DMS153 treated with DMSO at 0.1 percent for 48 hours (cell line): ENCODE measurements at regions not wholly inside any gene's neighbourhood (a gene's known extent, or its start where the extent isn't known, plus 50 kb on each side); places are given as distances from the start of the nearest gene placed in this dataset.

Experiments used
- DNase-seq: peaks from one replicate; lab custom pipeline; 2025; ENCODE audit not compliant: unreplicated experiment; lab: John Stamatoyannopoulos, UW

DNA sequence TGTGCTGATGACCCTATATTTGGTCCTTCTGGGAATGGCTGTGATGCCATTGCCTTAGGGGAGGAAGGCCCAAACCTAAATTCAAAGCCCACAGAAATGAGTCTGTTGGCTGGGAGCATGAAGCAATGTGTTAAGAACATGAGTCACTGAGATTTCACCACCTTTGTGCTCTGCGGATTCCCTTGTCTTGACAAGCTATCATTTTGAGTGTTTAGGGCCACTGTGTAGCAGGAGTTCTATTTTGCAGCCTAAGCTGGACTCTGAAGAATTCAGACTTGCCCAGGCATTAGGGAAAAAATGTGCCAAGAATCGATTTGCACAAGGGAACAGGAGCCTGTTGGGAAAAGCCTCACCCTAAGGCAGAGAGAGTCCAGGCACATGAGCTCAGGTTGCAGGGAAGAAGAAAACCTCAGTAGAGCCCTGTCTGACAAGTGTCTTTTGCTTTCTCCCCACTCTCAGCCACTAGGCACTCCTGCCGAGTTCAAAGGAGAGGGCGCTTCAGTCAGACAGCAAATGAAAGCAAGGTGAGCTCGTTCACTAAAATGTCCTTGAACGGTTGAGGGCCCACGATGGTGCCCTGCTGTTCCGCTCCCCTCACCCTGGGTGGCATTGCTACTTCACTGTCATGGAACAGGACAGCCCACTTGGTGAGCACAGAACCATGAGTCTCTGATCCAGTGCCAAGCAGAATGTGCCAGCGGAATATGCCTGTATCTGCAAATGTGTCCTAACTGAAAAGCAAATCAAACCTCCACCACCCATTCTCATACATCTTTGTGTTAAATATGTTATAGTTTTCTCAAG is 93.6 kb downstream of the PRLHR start:
- DNase-seq = no peak

DNA sequence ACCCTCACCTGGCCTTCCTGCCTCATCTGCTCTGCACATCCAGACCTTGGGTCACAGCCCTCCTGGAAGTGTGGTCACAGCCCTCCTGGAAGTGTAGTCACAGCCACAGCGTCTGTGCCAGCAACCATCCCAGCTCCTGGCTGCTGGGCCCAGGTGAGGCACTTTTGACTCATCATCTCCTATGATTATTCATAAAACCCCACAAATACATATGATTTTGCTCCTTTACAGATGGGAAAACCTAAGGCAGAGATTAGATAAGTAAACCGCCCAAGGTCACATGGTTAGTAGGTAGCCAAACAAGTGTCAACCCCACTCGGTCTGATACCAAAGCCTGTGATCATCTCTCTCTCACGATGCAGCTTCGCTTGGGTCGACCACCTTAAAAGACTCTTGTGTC is 94.3 kb downstream of the PRLHR start:
- DNase-seq = no peak

DNA sequence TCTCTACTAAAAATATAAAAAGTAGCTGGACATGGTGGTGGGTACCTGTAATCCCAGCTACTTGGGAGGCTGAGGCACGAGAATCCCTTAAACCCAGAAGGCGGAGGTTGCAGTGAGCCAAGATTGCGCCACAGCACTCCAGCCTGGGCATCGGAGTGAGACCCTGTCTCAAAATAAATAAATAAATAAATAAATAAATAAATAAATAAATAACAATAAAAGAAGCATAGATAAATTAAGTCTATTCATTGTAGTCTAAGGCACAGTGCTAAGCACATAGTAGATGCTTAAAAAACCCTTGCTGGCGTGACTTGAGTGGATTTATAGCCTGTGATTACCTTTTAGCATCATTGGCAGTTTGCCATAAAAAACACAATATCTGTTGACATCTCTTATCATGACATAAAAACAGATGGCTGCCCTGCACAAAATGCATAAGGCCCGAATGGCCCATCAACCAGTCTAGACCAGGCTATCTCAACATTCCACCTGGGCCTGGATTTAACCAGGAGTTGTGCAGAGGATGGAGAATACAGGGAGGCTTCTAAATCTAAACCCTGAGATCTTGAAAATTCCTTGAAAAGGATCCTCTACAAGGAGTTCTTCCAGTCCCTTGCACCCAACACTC is 94.9 kb downstream of the PRLHR start:
- DNase-seq = no peak

DNA sequence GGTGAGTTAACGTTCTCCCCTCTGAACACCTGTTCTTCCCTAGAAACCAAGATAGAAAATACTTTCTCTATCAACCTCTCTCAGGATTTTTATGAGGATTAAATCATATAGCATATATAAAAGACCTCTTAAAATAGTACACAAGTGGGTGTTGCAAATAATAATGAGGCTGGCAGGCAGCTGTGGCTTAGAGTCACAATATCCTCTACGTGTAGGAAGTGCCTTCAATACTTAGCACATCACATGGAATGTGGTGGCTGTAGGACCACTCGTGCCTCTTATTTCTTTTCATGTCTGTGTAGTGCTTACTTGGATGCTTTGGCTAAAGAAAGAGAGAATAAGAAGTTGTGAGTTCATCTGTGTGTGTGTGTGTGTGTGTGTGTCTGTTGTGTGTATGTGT is 96.3 kb downstream of the PRLHR start:
- DNase-seq = no peak

DNA sequence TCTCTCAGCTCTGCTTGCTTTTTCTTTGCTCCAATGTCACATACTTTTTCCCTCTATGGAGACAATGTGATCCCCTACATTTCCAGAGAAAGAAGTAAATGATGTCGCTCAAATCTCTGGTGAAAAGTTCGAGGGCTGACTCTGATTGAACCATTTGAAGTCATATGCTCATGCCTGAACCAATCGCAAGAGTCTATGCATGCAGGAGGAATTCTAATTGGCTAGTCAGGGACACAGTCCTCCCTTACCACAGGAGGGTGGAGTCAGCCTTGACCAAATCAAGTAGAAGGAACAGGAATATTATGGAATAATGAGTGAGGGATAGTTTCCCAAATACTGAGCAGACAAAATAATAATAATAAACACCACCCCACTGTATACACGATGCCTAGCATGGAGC is 96.8 kb downstream of the PRLHR start:
- no peak for DNase-seq

DNA sequence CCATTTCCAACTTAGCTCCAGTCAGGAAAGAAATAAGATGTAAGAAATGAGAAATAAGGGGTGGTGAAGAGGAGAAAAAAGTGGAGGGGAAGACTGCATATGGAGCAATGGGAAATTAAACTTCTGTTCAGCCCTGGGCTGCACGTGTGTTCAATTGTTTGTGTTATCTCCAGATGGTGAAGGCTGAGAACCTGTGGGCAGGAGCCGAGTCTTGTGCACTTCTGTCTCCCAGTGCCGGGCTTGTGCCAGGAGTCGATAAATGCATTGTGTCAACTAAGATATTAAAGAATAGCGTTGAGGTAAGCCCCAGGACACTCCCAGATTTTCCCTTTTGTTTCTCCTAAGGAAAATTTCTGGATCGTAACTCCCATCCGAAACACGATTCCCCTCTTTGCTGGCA is 98.2 kb downstream of the PRLHR start:
- no peak for DNase-seq

DNA sequence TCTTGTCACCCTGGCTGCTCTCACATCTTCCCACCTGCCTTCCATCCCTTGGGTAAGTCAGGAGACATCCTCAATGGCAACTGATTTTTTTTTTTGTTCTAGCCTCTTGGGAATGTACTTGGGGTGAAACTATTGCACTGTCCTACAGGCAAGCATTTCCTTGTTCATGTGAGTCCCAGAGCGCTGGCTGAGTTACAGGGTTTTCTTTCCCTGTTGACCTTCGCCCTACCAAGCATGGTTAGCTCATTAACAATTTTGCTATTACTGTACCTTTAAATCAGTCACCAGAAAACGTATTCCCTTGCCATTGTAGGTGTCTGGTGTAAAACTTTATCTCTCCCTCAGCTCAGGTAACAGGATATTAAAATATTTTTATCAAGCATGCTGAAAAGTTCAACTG is 98.9 kb downstream of the PRLHR start:
- no peak for DNase-seq

DNA sequence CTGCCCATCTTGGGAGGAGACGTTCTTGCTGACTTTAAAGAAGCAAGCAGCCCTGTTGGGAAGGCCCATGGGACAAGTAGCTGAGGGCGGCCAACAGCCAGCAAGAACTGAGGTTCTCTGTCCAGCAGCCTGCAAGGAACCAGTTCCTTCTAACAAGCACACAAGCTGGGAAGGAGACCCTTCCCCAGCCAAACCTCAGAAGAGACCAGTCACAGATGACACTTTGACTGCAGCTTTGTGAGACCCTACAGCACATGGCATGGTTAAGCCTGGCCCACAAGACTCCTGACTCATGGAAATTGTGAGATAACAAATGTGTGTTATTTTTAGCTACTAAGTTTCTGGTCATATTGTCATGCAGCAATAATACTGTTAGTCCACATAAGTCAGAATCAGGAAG is 99.9 kb downstream of the PRLHR start:
- no peak for DNase-seq

DNA sequence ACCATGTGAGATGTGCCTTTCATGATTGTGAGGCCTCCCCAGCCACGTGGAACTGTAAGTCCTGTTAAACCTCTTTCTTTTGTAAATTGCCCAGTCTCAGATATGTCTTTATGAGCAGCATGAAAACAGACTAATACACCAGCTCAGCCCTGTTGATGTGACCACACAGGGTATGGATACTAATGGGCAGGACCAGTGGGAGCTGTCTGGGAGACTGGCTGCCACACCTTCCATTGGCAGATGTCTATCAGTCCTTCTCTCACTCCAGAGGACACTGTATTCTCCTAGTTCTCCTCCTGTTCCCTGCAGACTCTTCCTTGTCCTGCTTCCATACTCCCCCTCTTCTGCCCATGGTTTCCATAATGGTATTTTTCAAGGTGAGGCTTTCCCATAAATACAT is 104.4 kb downstream of the PRLHR start:
- DNase-seq = no peak

DNA sequence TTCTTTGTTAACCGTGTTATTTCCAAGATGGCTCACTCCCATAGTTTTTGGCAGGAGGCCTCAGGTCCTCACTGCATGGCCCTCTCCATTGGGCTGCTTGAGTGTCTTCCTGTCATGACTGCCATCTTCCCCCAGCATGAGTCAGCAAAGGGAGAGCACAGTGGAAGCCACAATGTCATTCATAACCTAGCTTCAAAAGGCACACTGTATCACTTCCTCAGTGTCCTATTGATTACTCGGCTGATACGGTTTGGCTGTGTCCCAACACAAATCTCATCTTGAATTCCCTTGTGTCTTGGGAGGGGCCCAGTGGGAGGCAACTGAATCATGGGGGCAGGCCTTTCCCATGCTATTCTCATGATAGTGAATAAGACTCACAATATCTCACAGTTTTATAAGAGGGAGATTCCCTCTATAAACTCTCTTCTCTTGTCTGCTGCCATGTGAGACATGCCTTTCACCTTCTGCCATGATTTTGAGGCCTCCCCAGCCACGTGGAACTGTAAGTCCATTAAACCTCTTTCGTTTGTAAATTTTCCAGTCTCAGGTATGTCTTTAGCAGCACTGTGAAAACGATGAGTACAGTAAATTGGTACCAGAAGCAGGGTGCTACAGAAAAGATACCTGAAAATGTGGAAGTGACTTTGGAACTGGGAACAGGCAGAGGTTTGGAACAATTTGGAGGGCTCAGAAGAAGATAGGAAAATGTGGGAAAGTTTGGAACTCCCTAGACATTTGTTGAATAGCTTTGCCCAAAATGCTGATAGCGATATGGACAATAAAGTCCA is 106.5 kb downstream of the PRLHR start:
- DNase-seq = no peak

DNA sequence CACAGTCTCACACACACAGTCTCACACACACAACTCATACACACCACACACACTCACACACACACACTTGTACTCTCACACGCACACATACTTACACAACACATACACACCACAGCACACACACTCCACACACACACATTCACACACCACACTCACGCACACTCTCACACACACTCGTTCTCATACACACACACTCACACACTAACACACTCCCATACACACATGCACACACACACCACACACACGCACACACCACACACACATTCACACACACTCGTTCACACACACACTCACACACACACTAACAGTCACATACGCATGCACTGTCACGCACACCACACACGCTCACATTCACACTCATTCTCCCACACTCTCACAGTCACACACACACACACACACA is 109.8 kb downstream of the PRLHR start:
- DNase-seq = no peak

DNA sequence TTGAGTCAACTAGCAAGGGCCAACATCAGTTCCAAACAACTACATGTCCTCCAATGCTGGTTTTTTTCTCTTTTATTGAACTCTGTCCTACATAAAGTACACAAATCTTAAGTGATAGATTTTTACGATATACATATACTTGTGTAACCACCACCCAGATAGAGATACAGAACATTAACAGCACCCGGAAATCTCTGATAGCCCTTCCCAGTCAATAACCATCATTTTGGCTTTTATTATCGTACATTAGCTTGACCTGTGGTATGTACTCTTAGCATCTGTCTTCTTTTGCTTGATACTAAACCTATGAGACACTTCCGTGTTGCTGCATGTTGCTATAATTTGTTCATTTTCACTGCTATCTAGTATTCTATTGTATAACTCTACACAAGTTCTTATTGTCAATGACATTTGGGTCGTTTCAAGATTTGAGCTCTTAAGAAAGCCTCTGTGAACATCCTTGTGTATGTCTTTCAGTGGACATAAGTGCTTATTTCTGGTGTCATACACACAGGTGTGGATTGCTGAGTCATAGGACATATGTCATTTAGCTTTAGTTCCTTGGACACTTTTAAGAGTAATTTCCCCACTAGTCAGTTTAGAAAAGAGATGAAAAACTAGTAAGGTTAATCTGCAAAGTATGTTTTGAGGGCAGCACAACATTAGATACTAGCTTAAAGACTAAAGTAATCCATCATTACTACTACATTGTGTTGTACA is 111.1 kb downstream of the PRLHR start:
- DNase-seq = no peak

DNA sequence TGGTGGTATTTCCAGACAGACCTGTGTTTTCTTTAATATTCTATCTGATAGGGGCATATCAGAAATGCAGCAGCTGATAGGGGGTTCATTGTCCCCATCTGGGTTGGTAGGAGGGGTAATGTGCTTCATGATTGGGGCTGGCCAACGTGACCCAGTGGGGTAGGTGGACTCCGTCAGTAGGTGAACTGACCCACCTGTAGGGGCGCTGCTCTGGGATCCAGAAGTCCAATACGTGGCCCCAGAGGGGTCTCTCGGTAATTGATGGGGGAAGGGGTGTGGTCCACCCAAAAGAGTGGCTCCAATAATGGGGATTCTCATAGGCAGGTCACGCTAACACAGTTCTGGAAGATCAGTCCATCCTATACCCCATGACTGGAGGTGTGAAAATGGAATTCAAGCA is 112.0 kb downstream of the PRLHR start:
- DNase-seq = no peak

DNA sequence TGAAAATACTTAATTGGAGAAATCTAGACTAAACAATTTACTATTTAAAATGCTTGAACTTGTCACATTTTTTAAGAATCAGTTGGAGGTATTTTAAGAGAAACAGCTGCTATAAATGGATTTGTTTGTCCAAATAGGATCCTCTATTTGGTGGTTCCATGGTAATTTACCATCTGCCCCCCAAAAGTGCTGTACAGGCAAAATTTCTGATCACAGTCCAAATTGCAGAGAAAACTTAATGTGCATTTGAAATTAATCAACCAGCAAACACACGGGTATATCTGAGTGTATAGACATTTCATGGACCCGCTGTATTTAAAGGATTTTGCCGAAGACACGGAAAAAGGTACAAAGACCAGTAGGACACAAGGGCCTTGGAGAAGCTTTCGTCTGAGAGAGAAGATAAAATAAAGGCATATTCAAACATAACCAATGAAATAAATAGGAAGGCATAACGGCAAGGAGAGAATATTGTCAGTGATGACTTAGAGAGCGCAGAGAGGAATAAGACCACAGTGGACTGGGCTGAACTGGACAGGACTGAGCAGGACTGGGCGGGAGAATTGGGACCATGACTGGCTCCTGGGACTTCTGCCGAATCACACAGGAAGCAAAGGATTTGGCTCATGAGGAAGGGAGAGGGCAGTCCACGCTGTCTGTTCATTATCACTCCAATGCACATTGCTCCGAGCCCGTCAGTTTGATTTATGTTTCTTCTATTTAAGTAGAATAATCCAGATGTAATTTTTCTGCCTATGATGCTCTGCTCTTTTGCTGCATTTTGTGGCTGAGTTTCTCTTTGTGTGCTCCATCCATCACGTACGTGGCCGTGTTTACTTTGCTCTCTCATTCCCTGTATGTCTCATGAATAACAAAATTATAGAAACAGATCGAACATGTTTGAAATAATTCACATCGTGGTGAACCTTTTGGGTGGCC is 112.8 kb downstream of the PRLHR start:
- no peak for DNase-seq

DNA sequence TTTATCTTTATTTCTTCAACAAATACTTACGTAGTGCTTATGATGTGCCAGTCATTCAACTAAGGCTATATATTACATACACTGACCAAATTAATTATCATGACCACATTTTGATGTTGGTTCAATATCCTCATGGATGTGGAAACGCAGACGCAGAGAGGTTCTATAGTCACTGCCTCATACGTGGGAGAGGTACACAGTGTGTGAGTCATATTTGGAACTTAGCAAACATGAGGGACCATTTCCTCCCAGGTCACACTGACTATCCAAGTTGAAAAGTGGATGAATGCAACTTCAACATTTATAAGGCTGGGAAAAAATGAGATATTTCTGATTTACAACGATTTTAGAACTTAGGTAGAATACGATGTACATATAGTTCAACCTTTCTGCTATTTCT is 113.6 kb downstream of the PRLHR start:
- DNase-seq = no peak

DNA sequence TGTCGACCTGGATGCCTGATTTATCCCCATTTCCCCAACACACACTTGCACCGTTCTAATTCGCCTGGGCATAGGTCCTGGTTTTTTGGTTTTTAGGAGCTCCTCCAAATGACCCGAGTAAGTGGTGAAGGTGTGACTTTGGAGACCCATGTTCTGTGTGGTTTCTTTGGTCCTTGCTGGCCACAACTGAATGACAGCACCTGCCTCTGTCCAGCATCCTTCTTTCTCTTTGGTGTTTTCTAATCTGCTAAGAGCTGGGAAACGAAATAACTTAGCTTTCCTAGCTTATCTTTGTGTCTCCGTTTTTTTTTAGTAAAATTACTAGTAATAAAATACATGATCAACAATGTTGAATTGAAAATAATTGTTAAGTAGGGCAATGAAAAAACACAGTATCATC is 120.2 kb downstream of the PRLHR start:
- no peak for DNase-seq

DNA sequence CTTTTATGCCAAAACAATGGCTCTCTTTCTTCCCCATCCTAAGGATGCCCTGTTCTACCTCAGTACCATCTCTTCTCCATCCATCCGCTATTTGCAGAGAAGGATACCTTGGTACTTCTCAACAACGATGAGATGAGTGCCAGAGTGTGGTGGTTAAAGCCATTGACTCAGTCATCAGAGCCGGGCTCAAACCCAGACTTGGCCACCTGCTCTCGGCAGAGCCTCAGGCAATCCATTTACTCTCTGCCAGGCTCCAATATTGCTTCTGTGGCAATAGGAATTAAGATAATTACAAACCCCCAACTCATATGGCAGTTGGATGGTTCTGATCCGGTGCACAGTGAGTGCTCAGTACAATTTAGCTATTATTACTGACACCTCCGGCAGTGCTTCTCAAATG is 121.3 kb downstream of the PRLHR start:
- DNase-seq = no peak

DNA sequence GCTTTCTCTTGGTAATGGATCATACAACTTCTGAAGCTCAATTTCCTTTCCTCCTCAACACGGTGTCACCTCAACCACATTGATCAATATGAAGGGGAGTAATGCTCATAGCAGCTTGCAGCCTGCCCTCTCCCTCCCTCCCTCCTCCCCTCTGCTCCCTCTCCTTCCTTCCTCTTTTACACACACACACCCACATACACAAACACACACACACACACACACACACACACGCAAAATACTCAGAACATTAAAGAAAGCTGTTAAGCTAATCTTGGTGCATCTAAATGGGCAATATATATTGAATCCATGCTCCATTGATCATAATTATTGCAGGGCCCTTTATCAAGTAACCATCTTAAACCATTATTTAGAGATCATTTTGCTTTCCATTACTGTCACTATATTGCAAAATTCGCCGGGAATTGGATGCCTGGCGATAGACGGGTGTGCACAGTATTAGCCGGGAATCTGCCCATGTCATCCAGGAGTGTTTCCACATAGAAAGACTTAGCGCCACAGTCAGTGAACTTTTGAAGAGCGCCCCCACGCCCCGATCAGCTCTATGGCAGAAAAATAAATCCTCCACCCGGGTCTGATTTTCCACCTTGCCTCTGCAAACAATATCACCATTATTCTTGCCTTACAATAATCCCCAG is 122.0 kb downstream of the PRLHR start:
- DNase-seq = no peak

DNA sequence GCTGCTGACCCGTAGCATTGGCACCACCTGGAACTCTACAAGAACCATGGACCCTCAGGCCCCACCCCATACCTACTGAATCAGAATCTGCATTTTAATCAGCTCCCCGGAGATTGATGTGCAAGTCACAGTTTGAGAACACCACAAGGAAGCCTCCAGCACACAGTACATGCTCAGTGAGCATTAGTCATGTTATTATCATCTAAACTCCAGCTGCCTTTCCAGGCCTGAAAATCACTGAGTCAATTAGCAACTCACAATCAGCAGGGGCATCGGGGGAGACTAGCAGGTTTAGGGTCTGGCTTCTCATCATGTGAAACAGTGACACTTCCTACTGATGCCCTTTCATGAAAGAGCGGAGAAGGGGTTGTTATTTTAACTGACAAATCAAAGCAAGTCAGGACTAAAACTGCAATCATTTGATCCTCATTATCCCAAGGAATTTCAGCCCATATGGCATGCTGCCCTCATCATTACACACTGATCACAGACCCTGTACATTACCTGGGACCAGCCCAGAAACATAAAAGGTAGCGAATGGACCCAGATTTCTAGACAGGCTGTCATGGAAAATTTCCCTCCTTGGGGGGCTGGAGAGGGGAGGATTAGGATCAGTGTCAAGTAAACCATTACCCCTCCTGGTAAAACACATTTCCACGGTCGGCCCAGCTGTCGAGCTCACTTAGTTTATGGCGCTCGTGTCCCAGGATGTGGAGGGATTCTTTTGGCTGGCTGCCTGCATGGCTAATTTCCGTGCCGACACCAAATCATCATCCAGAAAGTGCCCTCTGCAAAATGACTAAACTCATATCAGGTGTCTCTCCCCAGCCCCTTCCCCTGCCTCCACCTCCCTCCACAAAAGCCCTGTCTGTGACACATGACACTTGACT is 122.8 kb downstream of the PRLHR start:
- DNase-seq = no peak
